ENCODE measurements at regions not wholly inside any gene's neighbourhood (a gene's known extent, or its start where the extent isn't known, plus 50 kb on each side); places are given as distances from the start of the nearest gene placed in this dataset.

GRCh38 chr9:75532233-75533050 is 358.0 kb upstream of the PCSK5 start:
- no peak for DNase-seq

DNA sequence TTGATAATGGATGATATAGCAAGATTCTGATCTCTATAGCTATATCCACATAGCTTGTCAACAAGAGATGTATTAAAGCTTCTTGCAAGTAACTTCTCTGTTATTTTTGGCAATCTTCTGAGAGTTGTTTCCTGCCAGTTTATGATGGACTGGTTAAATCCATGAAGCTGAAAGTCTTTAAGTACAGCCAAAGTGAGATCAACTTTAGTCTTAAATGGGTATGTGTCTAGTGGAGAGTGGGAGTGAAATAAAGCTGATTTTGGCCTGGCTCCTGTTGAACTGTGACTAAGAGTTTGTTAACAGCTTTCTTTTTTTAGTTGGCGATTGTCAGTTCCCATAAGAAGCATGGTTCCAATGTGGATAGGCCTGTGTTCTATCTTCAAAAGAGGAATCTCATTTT is 350.9 kb upstream of the PCSK5 start:
- no peak overlapping the region for H3K4me3 ChIP-seq (ENCODE audit: low read depth, low read length)
- TF ChIP-seq CTCF (IDR thresholded peaks at IDR 0.05; ENCODE audit: low read depth, low read length, missing control alignments): no peak
- H3K36me3 ChIP-seq (replicated peaks): no peaks in the 10 kb centered on the region
- no peak overlapping the region for H3K27ac ChIP-seq
- H3K27me3 ChIP-seq (replicated peaks): no peaks in the 10 kb centered on the region
- in situ Hi-C loops (cut with HindIII; ENCODE audit: low pct_ligation_motif_present, low sequenced_read_pairs): no loop called here
- no peak for DNase-seq

More at GRCh38 chr9:75532233-75533050, 358.0 kb upstream of the PCSK5 start:
- H3K27ac ChIP-seq: no peak overlapping the region
- H3K4me3 ChIP-seq (ENCODE audit: low read depth, low read length): no peak overlapping the region
- no peaks in the 10 kb centered on the region for H3K36me3 ChIP-seq (replicated peaks)
- TF ChIP-seq CTCF (IDR thresholded peaks at IDR 0.05; ENCODE audit: low read depth, low read length, missing control alignments): no peak
- no peaks in the 10 kb centered on the region for H3K27me3 ChIP-seq (replicated peaks)
- in situ Hi-C loops (cut with HindIII; ENCODE audit: low pct_ligation_motif_present, low sequenced_read_pairs): no loop called here

DNA sequence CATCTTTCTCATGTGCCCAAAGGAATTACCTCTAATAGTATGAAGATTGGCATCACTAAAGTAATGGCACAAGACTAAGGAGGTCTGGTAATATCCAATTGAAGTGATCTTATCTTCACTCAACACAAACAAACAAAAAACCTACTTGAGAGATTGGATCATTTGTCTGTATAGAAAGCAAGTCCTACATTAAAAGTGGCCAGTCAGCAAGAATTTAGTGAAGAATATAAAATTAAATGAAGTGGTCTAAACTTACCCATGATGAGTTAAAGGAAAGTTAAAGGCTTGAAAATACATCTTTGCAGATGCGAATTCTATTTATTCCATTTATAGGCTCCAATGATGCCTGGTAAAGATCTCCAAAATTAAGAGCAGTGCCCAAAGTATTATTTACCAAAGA is 350.3 kb upstream of the PCSK5 start:
- Histone ChIP-seq H3K27ac (no peak overlapping the region), H3K4me3 (ENCODE audit: low read depth, low read length) (no peak overlapping the region), H3K36me3 (replicated peaks) (no peaks in the 10 kb centered on the region), H3K27me3 (replicated peaks) (no peaks in the 10 kb centered on the region)
- in situ Hi-C loops (cut with HindIII; ENCODE audit: low pct_ligation_motif_present, low sequenced_read_pairs): no loop called here
- TF ChIP-seq CTCF (IDR thresholded peaks at IDR 0.05; ENCODE audit: low read depth, low read length, missing control alignments): no peak
- no peak for DNase-seq

- Histone ChIP-seq H3K27ac (no peak overlapping the region), H3K27me3 (replicated peaks) (no peaks in the 10 kb centered on the region), H3K4me3 (ENCODE audit: low read depth, low read length) (no peak overlapping the region), H3K36me3 (replicated peaks) (no peaks in the 10 kb centered on the region)
- in situ Hi-C loops (cut with HindIII; ENCODE audit: low pct_ligation_motif_present, low sequenced_read_pairs): no loop called here
- no peak for DNase-seq
- TF ChIP-seq CTCF (IDR thresholded peaks at IDR 0.05; ENCODE audit: low read depth, low read length, missing control alignments): no peak
Measured at GRCh38 chr9:75541734-75542133, 348.7 kb upstream of the PCSK5 start.

GRCh38 chr9:75544815-75545214 is 345.7 kb upstream of the PCSK5 start:
- no peaks in the 10 kb centered on the region for H3K27me3 ChIP-seq (replicated peaks)
- H3K4me3 ChIP-seq (ENCODE audit: low read depth, low read length): no peak overlapping the region
- no peak for DNase-seq
- no peak overlapping the region for H3K27ac ChIP-seq
- TF ChIP-seq CTCF (IDR thresholded peaks at IDR 0.05; ENCODE audit: low read depth, low read length, missing control alignments): no peak
- in situ Hi-C loops (cut with HindIII; ENCODE audit: low pct_ligation_motif_present, low sequenced_read_pairs): no loop called here
- H3K36me3 ChIP-seq (replicated peaks): no peaks in the 10 kb centered on the region

DNA sequence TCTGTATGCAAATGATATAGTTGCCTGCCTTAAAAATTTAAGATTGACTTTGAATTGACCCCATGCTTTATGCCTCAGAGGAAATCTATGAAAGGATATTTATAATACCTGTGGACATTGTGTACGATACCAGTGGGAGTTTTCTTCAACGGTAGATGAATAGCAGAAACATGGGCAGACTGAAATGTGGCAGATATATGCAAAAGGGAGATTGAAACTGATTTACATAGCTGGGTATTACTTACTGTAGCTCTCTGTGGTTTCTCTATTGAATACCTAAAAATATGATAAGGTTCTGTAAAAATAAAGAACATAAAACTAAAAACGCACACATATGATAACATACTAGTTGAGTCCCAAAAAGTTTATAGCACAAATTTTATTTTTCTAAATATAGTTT is 345.2 kb upstream of the PCSK5 start:
- Histone ChIP-seq H3K36me3 (replicated peaks) (no peaks in the 10 kb centered on the region), H3K27ac (no peak overlapping the region), H3K27me3 (replicated peaks) (no peaks in the 10 kb centered on the region), H3K4me3 (ENCODE audit: low read depth, low read length) (no peak overlapping the region)
- no peak for TF ChIP-seq CTCF (IDR thresholded peaks at IDR 0.05; ENCODE audit: low read depth, low read length, missing control alignments)
- DNase-seq: no peak
- in situ Hi-C loops (cut with HindIII; ENCODE audit: low pct_ligation_motif_present, low sequenced_read_pairs): no loop called here

All from brain microvascular endothelial cell (primary cell).